ENCODE measurements at regions not wholly inside any gene's neighbourhood (a gene's known extent, or its start where the extent isn't known, plus 50 kb on each side); places are given as distances from the start of the nearest gene placed in this dataset.

DNA sequence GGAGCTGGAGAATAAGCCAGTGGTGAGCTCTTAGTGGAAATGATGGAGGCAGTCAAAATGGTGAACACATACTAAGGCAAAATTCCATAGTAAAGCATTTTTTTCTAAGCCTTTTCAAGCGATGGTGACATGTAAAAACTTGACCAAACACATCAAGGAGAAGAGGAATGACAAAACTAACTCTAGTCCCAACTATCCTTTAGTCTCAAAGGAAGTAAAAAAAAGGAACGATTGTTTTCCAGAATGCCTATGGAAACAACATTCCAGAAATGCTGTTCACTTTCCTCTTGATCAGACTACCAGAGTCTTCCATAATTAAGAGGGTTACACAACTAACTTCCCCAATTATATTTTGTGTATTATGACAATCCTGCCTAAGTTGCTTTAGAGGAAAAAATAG lies 715.6 kb downstream of the EPHA4 start:
- no peak for TF ChIP-seq CTCF (IDR thresholded peaks at IDR 0.05)
- no peak for DNase-seq (ENCODE audit: low spot score)
- ATAC-seq (ENCODE audit: low FRiP score): no peak

- no peak for TF ChIP-seq CTCF (IDR thresholded peaks at IDR 0.05)
- DNase-seq (ENCODE audit: low spot score) (no peak), ATAC-seq (ENCODE audit: low FRiP score) (no peak)
Observed at GRCh38 chr2:220857368-220857767, 714.7 kb downstream of the EPHA4 start.

DNA sequence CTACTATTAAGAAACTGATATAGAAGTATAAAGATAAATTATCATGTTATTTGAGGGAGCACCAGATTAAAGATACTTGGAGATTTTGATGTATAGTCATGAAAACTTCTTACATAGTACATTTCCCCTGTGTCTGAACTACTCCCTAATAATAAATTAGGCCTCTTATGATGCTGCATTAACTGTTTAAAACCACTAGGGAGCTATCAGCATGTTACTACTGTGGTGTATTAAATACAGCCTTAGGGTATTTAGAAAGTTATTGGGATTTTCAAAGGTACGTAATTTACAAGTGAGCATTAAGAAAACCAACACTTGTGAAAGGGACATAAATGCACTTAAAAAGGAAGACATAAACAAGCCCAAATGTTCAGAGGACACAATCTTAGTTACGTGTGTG lies 714.0 kb downstream of the EPHA4 start:
- no peak for DNase-seq (ENCODE audit: low spot score)
- ATAC-seq (ENCODE audit: low FRiP score): no peak
- TF ChIP-seq CTCF (IDR thresholded peaks at IDR 0.05): no peak

GRCh38 chr2:220871909-220872308 lies 700.2 kb downstream of the EPHA4 start:
- DNase-seq (ENCODE audit: low spot score) (no peak), ATAC-seq (ENCODE audit: low FRiP score) (no peak)
- no peak for TF ChIP-seq CTCF (IDR thresholded peaks at IDR 0.05)

GRCh38 chr2:220876080-220876824 lies 695.9 kb downstream of the EPHA4 start:
- no peak for ATAC-seq (ENCODE audit: low FRiP score)
- TF ChIP-seq CTCF (IDR thresholded peaks at IDR 0.05): no peak
- no peak for DNase-seq (ENCODE audit: low spot score)

DNA sequence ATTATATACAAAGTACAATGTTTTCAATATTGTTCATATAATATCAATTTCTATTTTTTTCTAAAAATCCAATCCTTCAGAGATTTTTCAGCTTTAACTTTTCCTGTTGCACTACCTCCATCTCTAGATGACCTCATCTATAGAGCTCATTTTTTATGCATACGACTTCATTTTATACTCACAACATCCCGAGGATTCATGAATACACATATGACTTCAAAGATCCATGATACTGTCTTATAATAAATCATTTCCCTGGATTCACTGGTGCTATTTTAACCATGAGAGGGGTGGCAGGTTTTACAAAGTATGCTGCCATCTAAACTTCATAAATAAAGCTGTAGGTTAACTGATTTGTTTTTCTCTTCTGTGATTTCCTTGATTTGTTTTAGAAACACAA lies 694.6 kb downstream of the EPHA4 start:
- ATAC-seq (ENCODE audit: low FRiP score): no peak

More for the DNA sequence above, 694.6 kb downstream of the EPHA4 start:
- TF ChIP-seq CTCF (IDR thresholded peaks at IDR 0.05): no peak
- no peak for DNase-seq (ENCODE audit: low spot score)

All from omental fat pad (tissue), 3 donors.